OCI-LY1 (cell line): ENCODE measurements at regions not wholly inside any gene's neighbourhood (a gene's known extent, or its start where the extent isn't known, plus 50 kb on each side); places are given as distances from the start of the nearest gene placed in this dataset.
"Not testable (repeated sequence)": the region's sequence is repeated elsewhere in the genome, so short reads cannot be mapped to it uniquely, and the experiment has no call there.

Experiments
- H2AFZ ChIP-seq: fragments of 200-600 bp; sonication (generic), shearing (Covaris generic); 2 replicates; pipeline ENCODE4 v1.6.0; 2014; ENCODE audit warnings: antibody characterized with exemption, mild to moderate bottlenecking, low read length
- H3F3A ChIP-seq: fragments of 200-600 bp; sonication (generic), shearing (Covaris generic); 2 replicates; pipeline ENCODE4 v1.6.0; 2014; ENCODE audit warnings: mild to moderate bottlenecking, antibody characterized with exemption, low read length, moderate library complexity; ENCODE audit not compliant: insufficient read depth
- H3K27ac ChIP-seq: fragments of 200-600 bp; sonication (generic); 2 replicates; pipeline ENCODE4 v1.5.1; 2014; ENCODE audit warnings: low read length, mixed run types, mild to moderate bottlenecking, low read depth; ENCODE audit not compliant: poor library complexity, severe bottlenecking
- H3K27me3 ChIP-seq: fragments of 200-600 bp; sonication (generic); 2 replicates; pipeline ENCODE4 v1.6.0; 2014; ENCODE audit warnings: antibody characterized with exemption, mild to moderate bottlenecking, low read length, moderate library complexity; ENCODE audit not compliant: insufficient read depth
- H3K36me3 ChIP-seq: fragments of 200-600 bp; sonication (generic); 2 replicates; pipeline ENCODE4 v1.6.1; 2014; ENCODE audit warnings: mild to moderate bottlenecking, antibody characterized with exemption, low read length, moderate library complexity, mixed read lengths; ENCODE audit not compliant: insufficient read depth
- H3K4me1 ChIP-seq: fragments of 200-600 bp; sonication (generic); 2 replicates; pipeline ENCODE4 v1.5.1; 2014; ENCODE audit warnings: mild to moderate bottlenecking, low read length, moderate library complexity; ENCODE audit not compliant: insufficient read depth, severe bottlenecking
- H3K4me2 ChIP-seq: fragments of 200-600 bp; sonication (generic), shearing (Covaris generic); 2 replicates; pipeline ENCODE4 v1.6.1; 2014; ENCODE audit warnings: low read length
- H3K4me3 ChIP-seq: fragments of 200-600 bp; sonication (generic); 2 replicates; pipeline ENCODE4 v1.5.1; 2014; ENCODE audit warnings: low read length, low read depth, mild to moderate bottlenecking, mixed read lengths; ENCODE audit not compliant: poor library complexity, severe bottlenecking
- H3K79me2 ChIP-seq: fragments of 200-600 bp; shearing (Covaris generic); 2 replicates; pipeline ENCODE4 v1.6.1; 2016; ENCODE audit warnings: mixed run types, low read length, mixed read lengths; ENCODE audit not compliant: insufficient read depth
- H3K9ac ChIP-seq: fragments of 200-600 bp; sonication (generic), shearing (Covaris generic); 2 replicates; pipeline ENCODE4 v1.6.1; 2014; ENCODE audit warnings: mild to moderate bottlenecking, low read length, mixed read lengths
- H3K9me2 ChIP-seq: fragments of 200-600 bp; sonication (generic), shearing (Covaris generic); 2 replicates; pipeline ENCODE4 v1.6.1; 2014; ENCODE audit warnings: low read depth, mild to moderate bottlenecking, low read length, mixed read lengths
- H3K9me3 ChIP-seq: fragments of 200-600 bp; shearing (Covaris generic); 2 replicates; pipeline ENCODE4 v1.6.1; 2014; ENCODE audit warnings: low read length, mixed read lengths
- H4K20me1 ChIP-seq: fragments of 200-600 bp; sonication (generic), shearing (Covaris generic); 2 replicates; pipeline ENCODE4 v1.6.0; 2016; ENCODE audit warnings: mild to moderate bottlenecking, low read length; ENCODE audit not compliant: insufficient read depth
- CTCF ChIP-seq: fragments of 200-600 bp; sonication (generic), shearing (Covaris generic); IDR thresholded peaks from 2 replicates; pipeline ENCODE4 v1.5.1; 2017; ENCODE audit warnings: mild to moderate bottlenecking, antibody characterized with exemption, low read length, moderate library complexity, mixed read lengths
- EZH2 ChIP-seq: fragments of 200-600 bp; sonication (generic), shearing (Covaris generic); IDR thresholded peaks from 2 replicates; pipeline ENCODE4 v1.8.0; 2017; ENCODE audit warnings: borderline replicate concordance, mixed run types, mild to moderate bottlenecking, antibody characterized with exemption, low read length, moderate library complexity, mixed read lengths

DNA sequence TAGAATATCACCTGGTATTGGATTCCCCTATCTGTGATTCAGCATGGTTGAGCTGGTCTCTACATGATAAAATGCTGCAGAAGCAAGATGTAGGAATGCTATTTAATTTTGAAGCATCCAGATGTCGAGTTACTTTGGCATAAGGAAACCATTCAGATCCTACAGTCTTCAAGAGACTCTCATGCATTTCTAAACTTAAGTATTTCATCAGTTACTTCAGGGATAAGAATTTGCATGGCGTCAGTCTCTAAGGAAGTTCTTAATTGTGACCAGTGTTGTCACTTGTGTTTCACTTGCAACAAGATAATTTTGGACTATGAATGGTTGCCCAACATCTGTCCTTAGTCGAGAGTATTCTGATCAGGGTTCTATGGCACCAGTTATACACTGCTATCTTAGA is 192.4 kb downstream of the CCNG2 start:
- no peaks in the 10 kb centered on the region for H3K36me3 ChIP-seq
- no peak overlapping the region for H3K4me3 ChIP-seq
- H3K27me3 ChIP-seq: no peaks in the 10 kb centered on the region
- no peak for TF ChIP-seq CTCF
- TF ChIP-seq EZH2: no peak
- H3K9me2 ChIP-seq: no peaks in the 10 kb centered on the region
- no peak overlapping the region for H3K4me2 ChIP-seq
- H3F3A ChIP-seq: no peaks in the 10 kb centered on the region
- no peaks in the 10 kb centered on the region for H3K9me3 ChIP-seq
- H3K79me2 ChIP-seq: no peaks in the 10 kb centered on the region
- no peak overlapping the region for H3K9ac ChIP-seq
- H2AFZ ChIP-seq: no peak overlapping the region
- no peaks in the 10 kb centered on the region for H4K20me1 ChIP-seq
- no peak overlapping the region for H3K27ac ChIP-seq
- no peaks in the 10 kb centered on the region for H3K4me1 ChIP-seq

DNA sequence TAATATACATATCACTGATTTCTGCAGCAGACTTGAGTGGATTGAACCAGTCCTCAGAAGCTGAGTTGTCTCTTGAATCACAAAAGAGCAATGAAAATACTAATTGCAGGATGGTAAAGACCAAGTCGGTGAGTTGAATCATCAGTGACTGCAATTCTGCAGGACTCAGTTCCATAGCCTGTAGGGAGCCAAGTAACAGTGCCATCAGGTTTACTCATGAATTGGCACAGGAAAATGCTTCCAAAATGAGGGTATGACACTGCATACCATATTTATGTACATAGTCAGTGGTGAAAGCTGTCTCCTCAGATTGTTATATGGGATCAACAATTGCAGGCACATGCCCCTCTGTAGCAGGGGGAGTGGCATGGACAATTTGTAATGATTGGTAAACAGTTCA is 192.8 kb downstream of the CCNG2 start:
- Histone ChIP-seq H3F3A (no peaks in the 10 kb centered on the region), H3K27ac (no peak overlapping the region), H3K9me2 (no peaks in the 10 kb centered on the region), H3K79me2 (no peaks in the 10 kb centered on the region), H3K27me3 (no peaks in the 10 kb centered on the region), H3K9ac (no peak overlapping the region), H3K4me1 (no peaks in the 10 kb centered on the region), H3K4me3 (no peak overlapping the region), H3K36me3 (no peaks in the 10 kb centered on the region), H4K20me1 (no peaks in the 10 kb centered on the region), H3K4me2 (no peak overlapping the region), H2AFZ (no peak overlapping the region), H3K9me3 (no peaks in the 10 kb centered on the region)
- TF ChIP-seq EZH2 (no peak), CTCF (no peak)

- Histone ChIP-seq H3F3A (no peaks in the 10 kb centered on the region), H3K4me2 (no peak overlapping the region), H3K79me2 (no peaks in the 10 kb centered on the region), H3K27me3 (no peaks in the 10 kb centered on the region), H3K4me3 (no peak overlapping the region), H3K27ac (no peak overlapping the region), H2AFZ (no peak overlapping the region), H4K20me1 (no peaks in the 10 kb centered on the region), H3K36me3 (no peaks in the 10 kb centered on the region), H3K4me1 (no peaks in the 10 kb centered on the region), H3K9me2 (no peaks in the 10 kb centered on the region), H3K9ac (no peak overlapping the region), H3K9me3 (no peaks in the 10 kb centered on the region)
- TF ChIP-seq EZH2: no peak
- no peak for TF ChIP-seq CTCF
Measured at GRCh38 chr4:77352192-77352591, 195.2 kb downstream of the CCNG2 start.

GRCh38 chr4:77353724-77354315 is 196.8 kb downstream of the CCNG2 start:
- H3K36me3 ChIP-seq, H3K27ac ChIP-seq, H3K4me1 ChIP-seq, H3K27me3 ChIP-seq, H3K9me3 ChIP-seq, H3K79me2 ChIP-seq, H3K4me2 ChIP-seq, H3K4me3 ChIP-seq, H3K9ac ChIP-seq, H4K20me1 ChIP-seq, H2AFZ ChIP-seq, H3K9me2 ChIP-seq, H3F3A ChIP-seq: not testable (repeated sequence)
